IMR-90 (cell line): ENCODE measurements at regions not wholly inside any gene's neighbourhood (a gene's known extent, or its start where the extent isn't known, plus 50 kb on each side); places are given as distances from the start of the nearest gene placed in this dataset.

Experiments used
- BHLHE40 ChIP-seq: fragments of 150-350 bp; IDR thresholded peaks from 2 replicates; pipeline ENCODE4 v1.6.1; 2016; ENCODE audit warnings: mild to moderate bottlenecking, low read depth, low read length
- CEBPB ChIP-seq: IDR thresholded peaks from 2 replicates; pipeline ENCODE4 v1.6.1; 2012; ENCODE audit warnings: low read depth, low read length, improper control_type of control experiment
- CTCF ChIP-seq: conservative IDR thresholded peaks from 2 replicates; pipeline ENCODE4 v1.5.1; 2012; ENCODE audit warnings: mild to moderate bottlenecking, low read depth, low read length, improper control_type of control experiment
- FOS ChIP-seq: fragments of 150-350 bp; IDR thresholded peaks from 2 replicates; pipeline ENCODE4 v1.6.1; 2016; ENCODE audit warnings: low read depth, low read length
- MXI1 ChIP-seq: IDR thresholded peaks from 2 replicates; pipeline ENCODE4 v1.6.1; 2012; ENCODE audit warnings: low read depth, mild to moderate bottlenecking, low read length, moderate library complexity, borderline replicate concordance
- POLR2A ChIP-seq: IDR thresholded peaks from 2 replicates; pipeline ENCODE4 v1.6.1; 2012; ENCODE audit warnings: mild to moderate bottlenecking, low read depth, low read length
- RCOR1 ChIP-seq: IDR thresholded peaks from 2 replicates; pipeline ENCODE4 v1.6.1; 2012; ENCODE audit warnings: mild to moderate bottlenecking, low read length, improper control_type of control experiment; ENCODE audit not compliant: insufficient replicate concordance
- TF ChIP-seq, protein P1 (sequence below): fragments of 150-350 bp; IDR thresholded peaks from 2 replicates; pipeline ENCODE4 v1.6.1; 2017; ENCODE audit warnings: mild to moderate bottlenecking, antibody characterized with exemption, low read length, low read depth

DNA sequence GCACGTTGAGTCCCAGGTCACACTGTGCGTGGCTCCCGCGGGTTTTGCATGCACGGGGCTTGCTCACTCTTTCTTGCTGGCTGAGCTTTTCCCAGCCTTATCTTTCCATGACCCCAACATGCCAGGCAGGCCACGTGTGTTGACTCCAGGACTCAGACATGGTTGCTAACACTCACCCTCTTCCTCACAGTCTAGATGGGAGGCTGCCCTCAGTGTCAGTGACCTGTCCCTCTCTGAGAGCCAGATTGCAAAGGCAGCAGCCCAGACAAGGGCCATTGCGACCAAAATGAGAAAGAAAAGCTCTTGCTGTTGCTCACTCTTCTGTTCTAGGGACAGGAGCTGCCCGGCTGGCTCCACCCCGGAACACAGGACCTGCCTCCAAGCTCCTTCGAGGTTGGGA, 113.7 kb downstream of the TMEM18 start:
- TF ChIP-seq CTCF = no peak
- TF ChIP-seq MXI1 = no peak
- no peak for TF ChIP-seq RCOR1
- TF ChIP-seq FOS = no peak
- TF ChIP-seq, protein P1, sequence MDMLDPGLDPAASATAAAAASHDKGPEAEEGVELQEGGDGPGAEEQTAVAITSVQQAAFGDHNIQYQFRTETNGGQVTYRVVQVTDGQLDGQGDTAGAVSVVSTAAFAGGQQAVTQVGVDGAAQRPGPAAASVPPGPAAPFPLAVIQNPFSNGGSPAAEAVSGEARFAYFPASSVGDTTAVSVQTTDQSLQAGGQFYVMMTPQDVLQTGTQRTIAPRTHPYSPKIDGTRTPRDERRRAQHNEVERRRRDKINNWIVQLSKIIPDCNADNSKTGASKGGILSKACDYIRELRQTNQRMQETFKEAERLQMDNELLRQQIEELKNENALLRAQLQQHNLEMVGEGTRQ = no peak
- no peak for TF ChIP-seq POLR2A
- TF ChIP-seq BHLHE40 = no peak
- no peak for TF ChIP-seq CEBPB
